CD4-positive, alpha-beta memory T cell (primary cell): ENCODE measurements at regions not wholly inside any gene's neighbourhood (a gene's known extent, or its start where the extent isn't known, plus 50 kb on each side); places are given as distances from the start of the nearest gene placed in this dataset.

Source experiments
- CTCF ChIA-PET: fragments of 350-600 bp; sonication (Branson Sonifier 250); formaldehyde crosslinking; loops from one replicate; lab custom pipeline; 2021; ENCODE audit warnings: inconsistent platforms; ENCODE audit not compliant: partially characterized antibody; lab: Charles Lee
- POLR2A ChIA-PET: fragments of 350-600 bp; sonication (Branson Sonifier 250); formaldehyde crosslinking; loops from one replicate; lab custom pipeline; 2021; ENCODE audit not compliant: partially characterized antibody; lab: Charles Lee
- DNase-seq, 5 donors: peaks; one replicate each; pipeline versions ENCODE4 v3.0.0 to v3.0.0-alpha.2; 2020 to 2022; ENCODE audit warnings: mixed read lengths in 1 of 5
- H3K27ac ChIP-seq: one replicate; pipeline ENCODE4 v1.7.0; 2013; ENCODE audit warnings: low read depth, low read length
- H3K27me3 ChIP-seq: 2 replicates; pipeline ENCODE4 v1.7.0; 2013; ENCODE audit warnings: mild to moderate bottlenecking, low read length, moderate library complexity; ENCODE audit not compliant: insufficient read depth
- H3K36me3 ChIP-seq: 2 replicates; pipeline ENCODE4 v1.7.0; 2013; ENCODE audit warnings: mild to moderate bottlenecking, low read length, moderate library complexity; ENCODE audit not compliant: insufficient read depth
- H3K4me1 ChIP-seq: 2 replicates; pipeline ENCODE4 v1.7.0; 2013; ENCODE audit warnings: mild to moderate bottlenecking, low read length, moderate library complexity; ENCODE audit not compliant: insufficient read depth
- H3K4me3 ChIP-seq, 2 donors: one replicate each; pipeline ENCODE4 v1.7.0; 2013; ENCODE audit warnings: low read length in 2 of 2, mild to moderate bottlenecking in 1 of 2
- H3K9me3 ChIP-seq, 2 donors: one replicate each; pipeline ENCODE4 v1.7.0; 2013; ENCODE audit warnings: low read length in 2 of 2, control low read depth in 1 of 2; ENCODE audit not compliant: control insufficient read depth in 1 of 2
- H3K27ac Mint-ChIP-seq, 7 donors: one replicate each; pipeline ENCODE4 v1.8.0; 2020 to 2021; ENCODE audit warnings: mixed read lengths in 7 of 7, mild to moderate bottlenecking in 6 of 7, inconsistent platforms in 3 of 7, moderate library complexity in 3 of 7
- H3K27me3 Mint-ChIP-seq, 2 donors: one replicate each; pipeline ENCODE4 v1.8.0; 2020 to 2021; ENCODE audit warnings: mixed read lengths in 2 of 2
- H3K36me3 Mint-ChIP-seq, 2 donors: one replicate each; pipeline ENCODE4 v1.8.0; 2020 to 2021; ENCODE audit warnings: mixed read lengths in 2 of 2, inconsistent platforms in 1 of 2, mild to moderate bottlenecking in 1 of 2
- H3K4me1 Mint-ChIP-seq, 4 donors: one replicate each; pipeline ENCODE4 v1.8.0; 2020 to 2021; ENCODE audit warnings: mixed read lengths in 4 of 4, mild to moderate bottlenecking in 1 of 4
- H3K4me3 Mint-ChIP-seq, 8 donors: one replicate each; pipeline ENCODE4 v1.8.0; 2020 to 2021; ENCODE audit warnings: mixed read lengths in 8 of 8, mild to moderate bottlenecking in 7 of 8, moderate library complexity in 6 of 8, inconsistent platforms in 3 of 8
- H3K9me3 Mint-ChIP-seq, 8 donors: one replicate each; pipeline ENCODE4 v1.8.0; 2020 to 2021; ENCODE audit warnings: mixed read lengths in 8 of 8, mild to moderate bottlenecking in 5 of 8, inconsistent platforms in 3 of 8, moderate library complexity in 1 of 8
- intact Hi-C: fragments of 100-400 bp; cut with micrococcal nuclease; formaldehyde crosslinking; loops from one replicate; pipeline ENCODE4 v1.15.1; 2023

DNA sequence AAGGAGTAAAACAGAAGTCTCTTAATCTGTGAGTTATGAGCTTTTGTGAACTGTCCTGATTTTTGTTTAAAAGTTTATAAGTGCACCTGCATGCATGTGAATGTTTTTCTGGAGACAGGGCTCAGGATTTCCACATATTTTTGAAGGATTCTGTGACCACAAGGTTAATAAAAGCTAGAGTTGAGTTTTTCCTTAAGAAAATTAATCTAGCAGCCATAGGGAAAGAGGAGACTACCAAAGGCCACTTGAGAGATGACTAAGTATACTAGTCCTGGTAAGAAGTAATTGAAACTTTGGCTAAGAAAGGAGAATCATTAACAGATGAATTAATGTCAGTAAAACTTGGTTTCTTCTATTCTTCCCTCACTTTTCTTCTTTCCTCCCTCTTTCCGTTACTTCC is 176.8 kb upstream of the EPHA3 start:
- CTCF ChIA-PET: no interaction called here
- Histone ChIP-seq H3K27me3 (no peaks in the 10 kb centered on the region), H3K27ac (no peak overlapping the region), H3K4me3 (no peak overlapping the region), H3K4me1 (no peaks in the 10 kb centered on the region), H3K36me3 (no peaks in the 10 kb centered on the region), H3K9me3 (no peaks in the 10 kb centered on the region)
- Mint-ChIP-seq H3K36me3 (no peaks in the 10 kb centered on the region), H3K27ac (no peak overlapping the region), H3K4me3 (no peak overlapping the region), H3K27me3 (no peaks in the 10 kb centered on the region), H3K4me1 (no peaks in the 10 kb centered on the region), H3K9me3 (peaks cover 0 to 15% (median 2%) of the 10 kb centered on the region in 8 donors)
- no peak for DNase-seq
- POLR2A ChIA-PET: no interaction called here
- intact Hi-C loops: no loop called here

DNA sequence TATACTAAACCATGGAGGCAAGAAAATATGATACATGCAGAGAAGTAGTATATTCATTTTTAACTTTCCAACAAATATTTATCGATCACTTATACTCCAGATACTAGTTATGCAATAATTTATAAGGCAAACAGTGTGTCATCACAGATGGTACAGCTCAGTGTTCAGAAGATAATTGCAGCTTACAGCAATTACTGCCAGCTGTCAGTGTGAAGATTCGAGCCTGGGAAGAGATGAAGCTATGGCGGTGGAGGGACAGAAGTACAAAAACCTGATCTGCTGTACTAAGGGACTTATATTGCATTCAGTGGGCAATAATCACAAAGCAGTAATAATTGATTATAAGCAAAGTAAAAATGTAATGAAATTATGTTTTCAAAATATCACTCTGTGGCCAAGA is 170.6 kb upstream of the EPHA3 start:
- no peak overlapping the region for H3K4me3 Mint-ChIP-seq
- no peaks in the 10 kb centered on the region for H3K4me1 Mint-ChIP-seq
- intact Hi-C loops: no loop called here
- Histone ChIP-seq H3K27me3 (no peaks in the 10 kb centered on the region), H3K27ac (no peak overlapping the region), H3K4me3 (no peak overlapping the region), H3K36me3 (no peaks in the 10 kb centered on the region), H3K9me3 (no peaks in the 10 kb centered on the region), H3K4me1 (no peaks in the 10 kb centered on the region)
- H3K9me3 Mint-ChIP-seq: peaks cover 0 to 12% (median 4%) of the 10 kb centered on the region in 8 donors
- ChIA-PET POLR2A (no interaction called here), CTCF (no interaction called here)
- H3K27me3 Mint-ChIP-seq: no peaks in the 10 kb centered on the region
- no peaks in the 10 kb centered on the region for H3K36me3 Mint-ChIP-seq
- no peak overlapping the region for H3K27ac Mint-ChIP-seq
- no peak for DNase-seq

GRCh38 chr3:88940296-88940695 is 167.1 kb upstream of the EPHA3 start:
- Mint-ChIP-seq H3K4me1 (no peaks in the 10 kb centered on the region), H3K27me3 (no peaks in the 10 kb centered on the region), H3K27ac (no peak overlapping the region), H3K4me3 (no peak overlapping the region), H3K9me3 (peaks cover 0 to 7% (median 4%) of the 10 kb centered on the region in 8 donors), H3K36me3 (no peaks in the 10 kb centered on the region)
- ChIA-PET POLR2A (no interaction called here), CTCF (no interaction called here)
- no peaks in the 10 kb centered on the region for H3K36me3 ChIP-seq
- intact Hi-C loops: no loop called here
- DNase-seq: no peak
- H3K4me3 ChIP-seq: no peak overlapping the region
- no peaks in the 10 kb centered on the region for H3K4me1 ChIP-seq
- H3K27me3 ChIP-seq: no peaks in the 10 kb centered on the region
- H3K27ac ChIP-seq: no peak overlapping the region
- no peaks in the 10 kb centered on the region for H3K9me3 ChIP-seq

- no peaks in the 10 kb centered on the region for H3K27me3 ChIP-seq
- no peak overlapping the region for H3K4me3 ChIP-seq
- H3K4me1 Mint-ChIP-seq: no peaks in the 10 kb centered on the region
- H3K9me3 Mint-ChIP-seq: peaks cover 0 to 12% (median 7%) of the 10 kb centered on the region in 8 donors
- no peak overlapping the region for H3K4me3 Mint-ChIP-seq
- H3K27ac ChIP-seq: no peak overlapping the region
- H3K36me3 ChIP-seq: no peaks in the 10 kb centered on the region
- intact Hi-C loops: no loop called here
- H3K36me3 Mint-ChIP-seq: no peaks in the 10 kb centered on the region
- POLR2A ChIA-PET: no interaction called here
- CTCF ChIA-PET: no interaction called here
- H3K27me3 Mint-ChIP-seq: no peaks in the 10 kb centered on the region
- H3K27ac Mint-ChIP-seq: no peak overlapping the region
- peak in 1 of 5 donors; percentile 4 for DNase-seq
- H3K9me3 ChIP-seq: no peaks in the 10 kb centered on the region
- no peaks in the 10 kb centered on the region for H3K4me1 ChIP-seq
Measured at GRCh38 chr3:88947013-88947412, 160.4 kb upstream of the EPHA3 start.

DNA sequence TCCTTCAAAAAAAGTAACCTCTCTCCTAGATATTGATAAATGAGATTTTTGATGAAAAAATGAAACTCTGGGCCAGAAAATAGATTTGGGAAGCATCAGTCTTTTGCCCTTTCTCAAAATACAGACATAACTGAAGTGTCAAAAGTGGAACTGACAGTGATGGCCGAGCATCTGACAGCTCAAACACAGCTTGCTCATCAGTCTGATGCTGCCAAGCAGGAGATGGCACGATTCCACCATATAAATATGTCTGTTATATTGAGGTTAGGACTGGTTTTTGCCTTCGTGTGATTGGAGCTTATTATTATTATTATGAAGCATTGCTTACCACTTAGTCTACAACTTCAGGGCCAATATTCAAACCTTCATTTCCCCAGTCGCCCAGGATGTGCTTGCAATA is 152.6 kb upstream of the EPHA3 start:
- intact Hi-C loops: no loop called here
- Mint-ChIP-seq H3K4me3 (no peak overlapping the region), H3K4me1 (no peaks in the 10 kb centered on the region), H3K27ac (no peak overlapping the region), H3K9me3 (peaks cover 0 to 6% (median 2%) of the 10 kb centered on the region in 8 donors), H3K27me3 (no peaks in the 10 kb centered on the region), H3K36me3 (no peaks in the 10 kb centered on the region)
- Histone ChIP-seq H3K27me3 (no peaks in the 10 kb centered on the region), H3K36me3 (no peaks in the 10 kb centered on the region), H3K27ac (no peak overlapping the region), H3K9me3 (no peaks in the 10 kb centered on the region), H3K4me3 (no peak overlapping the region), H3K4me1 (no peaks in the 10 kb centered on the region)
- POLR2A ChIA-PET: no interaction called here
- no peak for DNase-seq
- CTCF ChIA-PET: no interaction called here

- ChIA-PET CTCF (no interaction called here), POLR2A (no interaction called here)
- H3K9me3 Mint-ChIP-seq: peaks cover 0 to 6% (median 2%) of the 10 kb centered on the region in 8 donors
- H3K27ac ChIP-seq: no peak overlapping the region
- H3K36me3 ChIP-seq: no peaks in the 10 kb centered on the region
- no peaks in the 10 kb centered on the region for H3K27me3 Mint-ChIP-seq
- intact Hi-C loops: no loop called here
- no peaks in the 10 kb centered on the region for H3K27me3 ChIP-seq
- no peak for DNase-seq
- H3K4me1 Mint-ChIP-seq: no peaks in the 10 kb centered on the region
- H3K36me3 Mint-ChIP-seq: no peaks in the 10 kb centered on the region
- H3K4me3 Mint-ChIP-seq: no peak overlapping the region
- H3K4me1 ChIP-seq: no peaks in the 10 kb centered on the region
- H3K27ac Mint-ChIP-seq: no peak overlapping the region
- H3K9me3 ChIP-seq: no peaks in the 10 kb centered on the region
- H3K4me3 ChIP-seq: no peak overlapping the region
Measured at GRCh38 chr3:88955274-88955673, 152.1 kb upstream of the EPHA3 start.

DNA sequence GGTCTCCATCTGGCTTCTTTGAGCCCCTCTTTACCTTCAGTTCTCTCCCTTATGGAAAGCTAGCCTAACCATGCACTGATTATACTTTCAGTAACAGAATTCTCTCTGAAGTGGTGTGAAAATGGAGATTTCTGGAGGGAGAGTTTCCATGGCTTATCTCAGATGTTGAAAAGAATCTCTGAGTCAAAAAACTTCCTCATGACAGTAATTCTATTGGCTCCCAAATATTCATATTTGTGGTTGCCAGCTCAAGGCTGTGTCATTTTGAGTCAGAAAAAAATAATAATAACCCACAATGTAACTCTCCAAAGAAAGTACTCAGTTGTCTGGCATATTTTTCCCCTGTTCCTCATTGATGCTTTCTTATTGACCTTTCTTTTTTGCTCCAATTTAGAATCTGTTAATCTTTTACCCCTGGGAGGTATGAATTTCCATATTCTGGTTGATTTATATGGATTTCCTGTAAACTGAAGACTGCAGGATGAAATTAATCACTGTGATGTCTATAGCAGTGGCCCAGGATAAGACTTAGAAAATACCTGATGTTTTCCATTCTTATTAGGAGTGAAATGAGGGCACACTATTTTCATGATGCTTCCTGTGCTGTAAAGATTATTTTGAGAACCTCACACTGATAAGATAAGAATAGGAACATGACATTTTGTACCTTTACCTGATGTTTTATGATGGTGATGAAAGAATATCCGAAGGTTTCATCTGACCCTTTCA is 149.5 kb upstream of the EPHA3 start:
- no peaks in the 10 kb centered on the region for H3K36me3 ChIP-seq
- POLR2A ChIA-PET: no interaction called here
- Mint-ChIP-seq H3K4me1 (no peaks in the 10 kb centered on the region), H3K27me3 (no peaks in the 10 kb centered on the region), H3K9me3 (peaks cover 0 to 6% (median 2%) of the 10 kb centered on the region in 8 donors), H3K27ac (no peak overlapping the region), H3K36me3 (no peaks in the 10 kb centered on the region), H3K4me3 (no peak overlapping the region)
- no peak for DNase-seq
- H3K9me3 ChIP-seq: no peaks in the 10 kb centered on the region
- no peak overlapping the region for H3K27ac ChIP-seq
- CTCF ChIA-PET: interaction anchor here (1.1 kb wide), 1 partner anchor 11 kb away, joined by 3 read pairs; no protein-coding TSS in a partner anchor
- no peaks in the 10 kb centered on the region for H3K4me1 ChIP-seq
- H3K27me3 ChIP-seq: no peaks in the 10 kb centered on the region
- intact Hi-C loops: no loop called here
- no peak overlapping the region for H3K4me3 ChIP-seq
